Neural cell (in vitro differentiated cells): ENCODE measurements at regions not wholly inside any gene's neighbourhood (a gene's known extent, or its start where the extent isn't known, plus 50 kb on each side); places are given as distances from the start of the nearest gene placed in this dataset.

Experiments
- CTCF ChIP-seq: fragments of 450-650 bp; IDR thresholded peaks from 2 replicates; pipeline ENCODE4 v1.5.1; 2014; ENCODE audit warnings: antibody characterized with exemption, mild to moderate bottlenecking, moderate library complexity; ENCODE audit not compliant: poor library complexity, severe bottlenecking
- EP300 ChIP-seq: fragments of 450-650 bp; conservative IDR thresholded peaks from 2 replicates; pipeline ENCODE4 v1.6.1; 2014; ENCODE audit warnings: antibody characterized with exemption, mild to moderate bottlenecking, moderate library complexity; ENCODE audit not compliant: poor library complexity, severe bottlenecking
- EZH2 ChIP-seq: fragments of 200-600, 300-800 bp; shearing (Covaris generic), sonication (generic); IDR thresholded peaks from 2 replicates; pipeline ENCODE4 v1.6.1; 2014; ENCODE audit warnings: antibody characterized with exemption, low read length, borderline replicate concordance, mild to moderate bottlenecking; ENCODE audit not compliant: insufficient read depth, poor library complexity, severe bottlenecking
- POLR2AphosphoS5 ChIP-seq: IDR thresholded peaks from 2 replicates; pipeline ENCODE4 v1.6.1; 2012
- RAD21 ChIP-seq: fragments of 450-650 bp; conservative IDR thresholded peaks from 2 replicates; pipeline ENCODE4 v1.6.1; 2014; ENCODE audit warnings: antibody characterized with exemption, mild to moderate bottlenecking, moderate library complexity
- TAF1 ChIP-seq: IDR thresholded peaks from 2 replicates; pipeline ENCODE4 v1.6.1; 2012; ENCODE audit warnings: low read depth
- TF ChIP-seq, protein P1 (sequence below): IDR thresholded peaks from 2 replicates; pipeline ENCODE4 v1.6.1; 2012; ENCODE audit warnings: borderline replicate concordance

DNA sequence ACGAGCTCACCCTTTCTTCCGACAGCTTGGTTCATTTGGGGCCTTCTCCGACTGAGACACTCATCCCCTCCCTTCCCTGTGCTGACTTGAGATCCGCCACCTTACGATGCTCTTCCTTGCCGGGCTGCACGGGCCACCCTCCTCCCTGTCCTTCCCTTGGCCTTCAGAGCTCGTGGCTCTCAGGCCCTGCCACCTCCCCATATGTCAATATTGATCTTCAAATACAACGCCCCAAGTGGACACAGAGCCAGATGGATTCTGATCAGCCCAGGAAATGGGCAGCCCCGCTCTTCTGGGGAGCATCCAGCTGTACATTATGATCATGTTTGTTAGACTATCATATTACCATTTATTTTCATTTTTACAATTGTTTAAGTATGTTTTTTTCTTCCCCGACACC lies 812.8 kb downstream of the TBC1D22A start:
- no peak for TF ChIP-seq CTCF
- TF ChIP-seq EP300 = no peak
- TF ChIP-seq POLR2AphosphoS5 = no peak
- TF ChIP-seq TAF1 = no peak
- no peak for TF ChIP-seq EZH2
- TF ChIP-seq RAD21 = no peak
- TF ChIP-seq, protein P1, sequence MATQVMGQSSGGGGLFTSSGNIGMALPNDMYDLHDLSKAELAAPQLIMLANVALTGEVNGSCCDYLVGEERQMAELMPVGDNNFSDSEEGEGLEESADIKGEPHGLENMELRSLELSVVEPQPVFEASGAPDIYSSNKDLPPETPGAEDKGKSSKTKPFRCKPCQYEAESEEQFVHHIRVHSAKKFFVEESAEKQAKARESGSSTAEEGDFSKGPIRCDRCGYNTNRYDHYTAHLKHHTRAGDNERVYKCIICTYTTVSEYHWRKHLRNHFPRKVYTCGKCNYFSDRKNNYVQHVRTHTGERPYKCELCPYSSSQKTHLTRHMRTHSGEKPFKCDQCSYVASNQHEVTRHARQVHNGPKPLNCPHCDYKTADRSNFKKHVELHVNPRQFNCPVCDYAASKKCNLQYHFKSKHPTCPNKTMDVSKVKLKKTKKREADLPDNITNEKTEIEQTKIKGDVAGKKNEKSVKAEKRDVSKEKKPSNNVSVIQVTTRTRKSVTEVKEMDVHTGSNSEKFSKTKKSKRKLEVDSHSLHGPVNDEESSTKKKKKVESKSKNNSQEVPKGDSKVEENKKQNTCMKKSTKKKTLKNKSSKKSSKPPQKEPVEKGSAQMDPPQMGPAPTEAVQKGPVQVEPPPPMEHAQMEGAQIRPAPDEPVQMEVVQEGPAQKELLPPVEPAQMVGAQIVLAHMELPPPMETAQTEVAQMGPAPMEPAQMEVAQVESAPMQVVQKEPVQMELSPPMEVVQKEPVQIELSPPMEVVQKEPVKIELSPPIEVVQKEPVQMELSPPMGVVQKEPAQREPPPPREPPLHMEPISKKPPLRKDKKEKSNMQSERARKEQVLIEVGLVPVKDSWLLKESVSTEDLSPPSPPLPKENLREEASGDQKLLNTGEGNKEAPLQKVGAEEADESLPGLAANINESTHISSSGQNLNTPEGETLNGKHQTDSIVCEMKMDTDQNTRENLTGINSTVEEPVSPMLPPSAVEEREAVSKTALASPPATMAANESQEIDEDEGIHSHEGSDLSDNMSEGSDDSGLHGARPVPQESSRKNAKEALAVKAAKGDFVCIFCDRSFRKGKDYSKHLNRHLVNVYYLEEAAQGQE = no peak
